ENCODE measurements at regions not wholly inside any gene's neighbourhood (a gene's known extent, or its start where the extent isn't known, plus 50 kb on each side); places are given as distances from the start of the nearest gene placed in this dataset.
"Not testable (repeated sequence)": the region's sequence is repeated elsewhere in the genome, so short reads cannot be mapped to it uniquely, and the experiment has no call there.

DNA sequence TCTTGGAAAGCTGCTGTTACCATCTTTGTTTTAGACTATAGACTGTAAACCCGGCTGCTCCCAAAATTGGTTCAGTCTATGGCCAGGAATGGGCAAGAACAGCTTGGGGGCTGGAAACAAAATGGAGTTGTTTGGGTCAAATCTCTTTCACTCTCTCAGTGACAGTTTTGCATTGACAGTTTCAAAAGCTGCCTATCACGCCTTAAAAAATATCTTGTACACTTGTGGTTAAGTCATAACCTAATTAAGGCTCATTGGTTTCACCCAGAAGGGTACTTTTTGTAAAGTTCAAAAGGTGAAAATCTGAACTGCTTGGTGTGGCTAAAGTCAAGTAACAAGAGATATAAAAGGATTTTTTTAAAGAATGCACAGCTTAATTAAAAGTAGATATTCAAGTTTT lies 76.1 kb upstream of the PRL start:
- TF ChIP-seq CTCF (IDR thresholded peaks at IDR 0.05; ENCODE audit: insufficient read depth, low read depth, low read length, missing control alignments), result no peak
- H3K4me3 ChIP-seq (ENCODE audit: low read depth, low read length), result 0 out of 2 replicates have a peak overlapping the region, but pooled peaks have one; percentile 15
- peak; percentile 91 for DNase-seq (ENCODE audit: low read depth)

GRCh38 chr6:22374950-22375349 lies 78.1 kb upstream of the PRL start:
- not testable (repeated sequence) for DNase-seq (ENCODE audit: low read depth)
- peak overlapping the region; percentile 32 for H3K4me3 ChIP-seq (ENCODE audit: low read depth, low read length)

DNA sequence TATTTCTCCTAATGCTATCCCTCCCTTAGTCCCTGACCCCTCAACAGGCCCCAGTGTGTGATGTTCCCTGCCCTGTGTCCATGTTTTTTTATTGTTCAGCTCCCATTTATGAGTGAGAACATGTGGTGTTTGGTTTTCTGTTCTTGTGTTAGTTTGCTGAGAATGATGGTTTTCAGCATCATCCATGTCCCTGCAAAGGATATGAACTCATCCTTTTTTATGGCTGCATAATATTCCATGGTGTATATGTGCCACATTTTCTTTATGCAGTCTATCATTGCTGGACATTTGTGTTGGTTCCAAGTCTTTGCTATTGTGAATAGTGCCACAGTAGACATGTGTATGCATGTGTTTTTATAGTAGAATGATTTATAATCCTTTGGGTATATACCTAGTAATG lies 79.5 kb upstream of the PRL start:
- not testable (repeated sequence) for DNase-seq (ENCODE audit: low read depth); H3K4me3 ChIP-seq (ENCODE audit: low read depth, low read length)

DNA sequence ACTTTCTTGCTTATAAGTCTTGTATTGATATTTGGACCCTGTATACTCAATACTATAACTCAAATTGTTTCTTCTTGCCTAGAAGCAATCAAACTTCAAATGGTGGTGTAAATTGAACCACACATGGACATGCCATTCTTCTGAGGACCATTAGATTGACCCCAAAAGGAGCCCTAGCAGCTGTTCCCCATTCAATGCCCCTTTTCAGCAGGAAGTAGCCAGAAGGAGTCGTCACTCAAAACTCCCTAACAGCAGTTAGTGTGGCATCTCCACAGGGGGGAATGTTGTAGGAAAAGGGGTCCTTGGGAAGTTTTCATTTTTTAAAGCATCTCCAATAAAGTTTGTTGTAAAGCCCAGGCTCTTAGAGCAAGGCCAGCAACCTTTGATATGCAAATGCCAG lies 81.7 kb upstream of the PRL start:
- DNase-seq (ENCODE audit: low read depth), result not testable (repeated sequence)

GRCh38 chr6:22380236-22380635 lies 83.4 kb upstream of the PRL start:
- TF ChIP-seq CTCF (IDR thresholded peaks at IDR 0.05; ENCODE audit: insufficient read depth, low read depth, low read length, missing control alignments), result no peak

More for the DNA sequence above, 81.7 kb upstream of the PRL start:
- H3K4me3 ChIP-seq (ENCODE audit: low read depth, low read length), result not testable (repeated sequence)

DNA sequence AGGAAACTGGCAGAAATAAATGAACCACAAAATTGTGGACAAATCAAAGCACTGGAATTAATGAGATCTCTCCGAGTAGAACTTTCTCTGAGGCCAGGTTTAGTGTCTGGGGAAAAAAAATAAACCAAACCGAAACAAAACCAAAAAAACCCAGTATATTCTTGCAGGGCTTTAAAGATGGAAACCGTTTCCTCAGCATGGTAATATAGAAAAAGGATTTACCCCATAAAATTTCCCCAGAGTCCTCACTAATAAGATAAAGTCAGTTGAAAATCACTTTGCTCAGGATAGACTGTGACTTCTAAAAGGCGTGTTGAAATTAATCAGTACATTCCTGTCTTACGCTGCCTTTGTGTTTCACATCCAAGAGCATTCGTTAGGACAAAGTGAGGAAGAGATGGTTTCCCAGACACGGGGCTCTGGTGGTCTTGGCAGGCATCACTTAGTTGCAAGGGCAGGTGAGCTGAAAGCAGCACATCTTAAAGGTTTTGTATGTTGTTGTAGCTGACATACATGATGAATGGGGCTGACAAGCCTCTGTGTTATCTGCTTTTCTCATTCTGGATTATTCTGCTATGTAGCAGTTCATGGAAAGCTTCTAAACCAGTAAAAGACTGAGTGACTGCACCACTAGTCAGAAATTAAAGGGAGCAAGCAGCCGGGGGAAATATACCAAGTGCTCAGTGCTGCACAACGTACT lies 85.2 kb upstream of the PRL start:
- DNase-seq (ENCODE audit: low read depth), result no peak
- TF ChIP-seq CTCF (IDR thresholded peaks at IDR 0.05; ENCODE audit: insufficient read depth, low read depth, low read length, missing control alignments), result no peak
- H3K4me3 ChIP-seq (ENCODE audit: low read depth, low read length), result no peak overlapping the region; the same call in 1 of the 2 replicates

More at GRCh38 chr6:22380236-22380635, 83.4 kb upstream of the PRL start:
- DNase-seq (ENCODE audit: low read depth), result no peak
- H3K4me3 ChIP-seq (ENCODE audit: low read depth, low read length), result no peak overlapping the region

DNA sequence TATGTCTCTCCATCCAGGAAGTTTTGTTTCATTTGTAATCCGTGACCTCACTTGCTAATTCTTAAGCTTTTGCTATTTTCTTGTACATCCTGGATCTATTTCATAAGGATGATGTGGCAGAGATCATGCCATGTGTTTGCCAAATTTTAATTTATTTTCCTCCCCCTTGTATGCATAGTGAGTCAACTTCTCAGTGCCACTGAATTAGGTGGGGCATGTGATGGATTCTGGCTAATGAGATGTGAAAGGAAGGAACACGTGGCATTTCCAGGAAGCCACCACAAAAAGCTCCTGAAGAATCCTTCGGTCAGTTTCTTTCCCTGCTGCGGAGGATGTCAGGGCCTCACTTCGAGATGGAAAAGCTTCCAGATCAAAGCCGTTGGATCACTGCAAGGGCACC lies 86.2 kb upstream of the PRL start:
- H3K4me3 ChIP-seq (ENCODE audit: low read depth, low read length), result no peak overlapping the region
- no peak for DNase-seq (ENCODE audit: low read depth)
- no peak for TF ChIP-seq CTCF (IDR thresholded peaks at IDR 0.05; ENCODE audit: insufficient read depth, low read depth, low read length, missing control alignments)

- no peak for TF ChIP-seq CTCF (IDR thresholded peaks at IDR 0.05; ENCODE audit: insufficient read depth, low read depth, low read length, missing control alignments)
- H3K4me3 ChIP-seq (ENCODE audit: low read depth, low read length), result no peak overlapping the region
- DNase-seq (ENCODE audit: low read depth), result no peak
Observed at GRCh38 chr6:22392711-22393110, 95.9 kb upstream of the PRL start.
